HG03139 (cell line): ENCODE measurements at regions not wholly inside any gene's neighbourhood (a gene's known extent, or its start where the extent isn't known, plus 50 kb on each side); places are given as distances from the start of the nearest gene placed in this dataset.

Source experiments
- ATAC-seq: cut with Tn5 transposase; IDR thresholded peaks from one replicate; pipeline ENCODE4 v1.9.1; 2021; ENCODE audit not compliant: unreplicated experiment

- ATAC-seq, result no peak
Measured at GRCh38 chr1:69294171-69294570, 273.6 kb upstream of the LRRC7 start.

DNA sequence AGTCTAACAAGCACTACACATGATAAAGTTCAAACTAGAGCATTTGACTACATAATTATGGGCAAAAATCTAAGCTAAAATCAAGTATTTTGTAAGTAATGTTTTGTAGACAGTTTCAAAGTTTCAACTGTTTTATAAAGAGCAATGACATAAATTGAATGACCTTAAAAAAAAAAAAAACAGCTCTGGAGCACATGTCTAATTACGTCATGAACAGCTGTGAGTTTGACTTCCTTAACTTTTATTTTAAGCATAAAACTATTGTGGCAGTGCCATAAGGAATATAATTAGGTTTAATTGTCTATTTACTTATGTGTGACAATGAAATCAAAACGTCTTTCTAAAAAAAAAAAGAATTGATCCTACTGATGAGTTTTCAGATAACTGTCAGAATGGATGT is 272.5 kb upstream of the LRRC7 start:
- ATAC-seq, result no peak

DNA sequence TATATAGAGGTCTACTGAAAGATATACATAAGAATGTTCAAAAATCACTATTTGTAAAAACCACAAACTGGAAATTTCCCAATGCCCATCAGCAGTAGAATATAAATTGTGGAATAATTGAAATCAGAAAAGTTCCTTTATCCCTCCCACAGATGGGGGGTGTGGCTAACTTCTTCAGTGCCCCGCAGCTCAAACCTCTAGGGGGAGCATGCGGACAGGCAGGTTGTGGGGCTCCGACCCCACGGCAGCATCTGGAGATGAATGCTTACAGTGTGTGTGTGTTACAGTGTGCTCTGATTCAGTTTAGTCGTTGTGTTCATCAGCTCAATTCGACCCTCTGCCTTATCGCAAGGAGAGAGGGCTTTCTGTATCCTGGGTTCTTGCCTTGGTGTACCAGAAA is 262.1 kb upstream of the LRRC7 start:
- no peak for ATAC-seq

DNA sequence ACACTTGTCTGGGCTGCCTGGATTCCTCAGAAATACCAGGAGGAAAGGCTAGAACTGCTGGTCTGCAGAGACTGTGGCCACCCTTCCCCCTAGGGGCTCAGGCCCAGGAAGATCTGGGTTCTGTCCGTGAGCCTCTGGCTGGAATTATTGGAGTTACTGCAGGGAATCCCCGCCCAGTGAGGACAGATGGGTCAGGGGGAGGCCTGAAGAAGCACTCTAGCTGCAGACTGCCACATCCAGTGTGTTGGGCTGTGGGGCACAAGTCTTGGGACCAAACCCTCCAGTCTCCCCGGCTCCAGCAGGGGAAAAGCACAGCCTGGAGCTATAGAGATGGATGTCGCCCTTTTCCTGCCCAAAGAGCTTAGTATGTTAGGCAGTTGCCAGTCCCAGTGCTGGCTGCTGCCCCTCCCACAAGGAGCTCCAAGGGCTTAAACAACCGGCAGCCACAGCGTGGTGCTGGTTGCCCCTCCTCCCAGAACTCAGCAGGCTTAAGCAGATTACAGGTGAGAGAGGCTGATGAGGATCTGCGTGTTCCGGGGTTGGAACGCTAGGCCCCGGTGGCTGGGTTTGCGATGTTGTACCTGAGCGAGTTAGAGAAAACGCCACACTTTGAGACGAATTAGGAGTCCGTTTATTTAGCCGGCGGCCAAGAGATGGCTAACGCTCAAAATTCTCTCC is 255.5 kb upstream of the LRRC7 start:
- no peak for ATAC-seq

GRCh38 chr1:69313118-69313517 is 254.6 kb upstream of the LRRC7 start:
- ATAC-seq, result no peak

GRCh38 chr1:69315416-69315815 is 252.3 kb upstream of the LRRC7 start:
- ATAC-seq, result no peak

GRCh38 chr1:69315823-69316222 is 251.9 kb upstream of the LRRC7 start:
- no peak for ATAC-seq

GRCh38 chr1:69319287-69319686 is 248.4 kb upstream of the LRRC7 start:
- ATAC-seq, result no peak

GRCh38 chr1:69320757-69321211 is 246.9 kb upstream of the LRRC7 start:
- no peak for ATAC-seq

GRCh38 chr1:69321311-69321710 is 246.4 kb upstream of the LRRC7 start:
- no peak for ATAC-seq

GRCh38 chr1:69328186-69328585 is 239.5 kb upstream of the LRRC7 start:
- no peak for ATAC-seq

DNA sequence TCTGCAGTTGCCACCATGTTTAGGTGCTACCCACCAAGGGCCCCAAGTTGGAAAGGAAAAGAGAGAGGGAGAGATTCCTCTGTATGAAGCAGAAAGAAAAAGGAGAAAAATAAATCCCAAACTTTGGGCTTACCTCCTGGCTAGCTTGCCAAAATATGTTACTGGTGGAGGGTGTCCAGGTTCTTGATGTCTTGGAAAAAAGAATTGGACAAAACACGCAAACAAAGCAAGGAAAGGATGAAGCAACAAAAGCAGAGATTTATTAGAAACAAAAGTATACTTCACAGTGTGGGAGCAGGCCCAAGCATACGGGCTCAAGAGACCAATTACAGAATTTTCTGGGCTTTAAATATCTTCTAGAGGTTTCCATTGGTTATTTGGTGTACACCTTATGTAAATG is 204.5 kb upstream of the LRRC7 start:
- no peak for ATAC-seq

DNA sequence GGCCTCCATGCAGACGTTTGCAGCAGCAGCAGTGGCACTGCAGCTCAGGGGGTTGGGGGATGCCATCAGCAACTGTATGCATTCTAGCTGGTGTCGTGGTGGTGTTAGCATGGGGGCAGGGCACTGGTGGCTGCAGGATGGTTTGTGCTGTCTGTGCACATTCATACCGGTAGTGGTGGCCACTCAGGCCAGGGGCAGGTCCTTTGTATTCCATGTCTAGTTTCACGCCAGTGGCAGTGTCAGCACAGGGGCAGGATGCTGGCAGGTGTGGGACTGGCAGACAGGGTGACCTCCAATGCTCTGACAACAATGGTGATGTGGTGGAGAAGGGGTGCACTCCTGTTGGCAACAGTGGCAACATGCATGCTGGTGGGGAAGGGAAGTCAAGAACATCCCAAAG is 194.2 kb upstream of the LRRC7 start:
- ATAC-seq, result no peak

- ATAC-seq, result no peak
Measured at GRCh38 chr1:69376408-69376807, 191.3 kb upstream of the LRRC7 start.

GRCh38 chr1:69377507-69377906 is 190.2 kb upstream of the LRRC7 start:
- no peak for ATAC-seq

GRCh38 chr1:69388044-69388443 is 179.7 kb upstream of the LRRC7 start:
- ATAC-seq, result no peak

- ATAC-seq, result no peak
Measured at GRCh38 chr1:69400128-69400527, 167.6 kb upstream of the LRRC7 start.

DNA sequence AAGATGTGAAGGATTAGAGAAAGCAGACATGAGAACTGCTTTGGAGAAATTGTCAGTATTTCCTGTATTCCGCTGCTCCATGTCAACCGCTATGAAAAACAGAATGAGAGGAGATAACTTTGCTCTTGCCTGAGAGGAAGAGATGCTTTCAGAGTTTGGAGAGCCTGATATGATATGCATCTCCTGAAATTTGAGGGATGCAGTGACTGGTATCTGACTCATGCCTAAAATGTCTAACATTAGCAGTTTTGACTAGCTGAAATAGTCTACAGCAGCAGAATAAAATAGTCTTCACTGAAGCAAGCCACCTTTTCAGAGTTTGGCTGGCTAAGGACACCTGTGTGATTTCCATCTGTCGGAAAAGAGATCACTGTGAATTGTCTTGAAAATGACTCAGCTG is 165.8 kb upstream of the LRRC7 start:
- ATAC-seq, result no peak

DNA sequence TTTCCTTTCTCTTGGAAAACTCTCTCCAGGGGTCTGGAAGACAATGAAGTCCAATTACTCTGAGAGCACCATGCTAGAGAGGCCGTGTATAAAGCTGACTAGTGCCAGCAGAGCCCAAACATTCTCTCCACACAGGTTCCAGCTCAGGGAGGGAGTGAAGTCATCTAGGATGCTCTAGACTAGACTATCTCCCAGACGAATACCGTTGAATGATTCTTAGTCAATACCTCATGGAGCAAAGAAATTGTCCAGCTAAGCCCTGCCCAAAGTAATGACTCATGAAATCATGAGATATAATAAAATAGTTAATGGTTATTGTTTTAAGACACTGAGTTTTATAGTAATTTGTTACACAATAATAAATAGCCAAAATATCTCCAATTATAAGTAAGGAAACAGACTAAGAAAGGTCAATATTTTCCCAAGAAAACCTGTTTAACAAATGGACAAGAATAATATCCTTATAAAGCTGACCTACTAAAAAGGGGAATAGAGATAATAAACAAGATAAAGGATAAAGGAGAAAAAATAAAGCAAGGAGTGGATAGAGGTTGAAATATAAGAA is 163.9 kb upstream of the LRRC7 start:
- ATAC-seq, result no peak

GRCh38 chr1:69404486-69404885 is 163.2 kb upstream of the LRRC7 start:
- no peak for ATAC-seq

DNA sequence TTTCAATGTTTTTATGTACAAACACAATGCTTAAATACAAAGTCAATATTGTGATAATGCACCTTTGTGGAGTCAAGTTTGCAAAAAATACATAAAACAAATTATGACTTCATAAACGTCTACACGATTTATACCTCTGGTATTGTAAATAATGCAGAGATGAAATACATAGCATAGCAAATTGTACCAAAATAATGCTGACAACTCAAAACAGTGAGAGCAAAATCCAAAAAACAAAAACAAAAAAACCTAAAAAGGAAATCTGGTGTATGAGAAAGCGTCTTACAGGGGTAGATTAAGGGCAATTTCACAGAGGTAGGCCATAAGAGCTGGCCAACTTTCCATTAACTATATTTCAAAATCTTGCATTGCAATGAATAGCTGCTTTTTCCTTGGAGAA is 161.5 kb upstream of the LRRC7 start:
- no peak for ATAC-seq

GRCh38 chr1:69409731-69410456 is 157.8 kb upstream of the LRRC7 start:
- no peak for ATAC-seq
